ENCODE measurements at regions not wholly inside any gene's neighbourhood (a gene's known extent, or its start where the extent isn't known, plus 50 kb on each side); places are given as distances from the start of the nearest gene placed in this dataset.

DNA sequence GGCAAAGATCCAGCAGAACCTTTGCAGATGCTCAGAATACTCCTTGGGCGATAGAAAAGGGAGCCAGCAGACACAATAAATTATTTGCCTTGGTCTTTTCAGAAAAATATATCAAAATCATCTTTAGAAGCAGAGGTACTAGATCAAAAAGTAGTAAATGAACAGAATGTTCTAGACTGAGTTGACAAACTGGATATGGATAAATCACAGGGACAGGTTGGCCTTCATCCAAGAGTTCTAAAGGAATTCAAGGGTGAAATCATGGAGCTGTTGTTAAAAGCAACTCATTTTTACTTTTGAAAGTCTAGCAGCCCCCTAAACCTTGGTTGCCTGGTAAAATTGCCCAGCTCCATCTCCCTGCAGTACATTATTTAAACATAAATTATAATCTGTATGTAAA is 99.1 kb downstream of the PLCE1 start:
- TF ChIP-seq, protein P1, sequence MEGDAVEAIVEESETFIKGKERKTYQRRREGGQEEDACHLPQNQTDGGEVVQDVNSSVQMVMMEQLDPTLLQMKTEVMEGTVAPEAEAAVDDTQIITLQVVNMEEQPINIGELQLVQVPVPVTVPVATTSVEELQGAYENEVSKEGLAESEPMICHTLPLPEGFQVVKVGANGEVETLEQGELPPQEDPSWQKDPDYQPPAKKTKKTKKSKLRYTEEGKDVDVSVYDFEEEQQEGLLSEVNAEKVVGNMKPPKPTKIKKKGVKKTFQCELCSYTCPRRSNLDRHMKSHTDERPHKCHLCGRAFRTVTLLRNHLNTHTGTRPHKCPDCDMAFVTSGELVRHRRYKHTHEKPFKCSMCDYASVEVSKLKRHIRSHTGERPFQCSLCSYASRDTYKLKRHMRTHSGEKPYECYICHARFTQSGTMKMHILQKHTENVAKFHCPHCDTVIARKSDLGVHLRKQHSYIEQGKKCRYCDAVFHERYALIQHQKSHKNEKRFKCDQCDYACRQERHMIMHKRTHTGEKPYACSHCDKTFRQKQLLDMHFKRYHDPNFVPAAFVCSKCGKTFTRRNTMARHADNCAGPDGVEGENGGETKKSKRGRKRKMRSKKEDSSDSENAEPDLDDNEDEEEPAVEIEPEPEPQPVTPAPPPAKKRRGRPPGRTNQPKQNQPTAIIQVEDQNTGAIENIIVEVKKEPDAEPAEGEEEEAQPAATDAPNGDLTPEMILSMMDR (IDR thresholded peaks at IDR 0.05) = no peak
- no peak for TF ChIP-seq POLR2A (IDR thresholded peaks at IDR 0.05)

Measured in body of pancreas (tissue), 4 donors.